PFSK-1 (cell line): ENCODE measurements at regions not wholly inside any gene's neighbourhood (a gene's known extent, or its start where the extent isn't known, plus 50 kb on each side); places are given as distances from the start of the nearest gene placed in this dataset.

Source experiments
- POLR2AphosphoS5 ChIP-seq: IDR thresholded peaks from 2 replicates; pipeline ENCODE4 v1.6.1; 2012; ENCODE audit warnings: low read depth, mild to moderate bottlenecking, control low read depth, low read length, moderate library complexity
- TAF1 ChIP-seq: IDR thresholded peaks from 2 replicates; pipeline ENCODE4 v1.6.1; 2012; ENCODE audit warnings: low read length, control low read depth, borderline replicate concordance; ENCODE audit not compliant: insufficient read depth

- TF ChIP-seq POLR2AphosphoS5 (no peak), TAF1 (no peak)
Measured at GRCh38 chr5:117271656-117272055, 697.0 kb upstream of the SEMA6A start.
